HEK293 (cell line): ENCODE measurements at regions not wholly inside any gene's neighbourhood (a gene's known extent, or its start where the extent isn't known, plus 50 kb on each side); places are given as distances from the start of the nearest gene placed in this dataset.

Experiments
- CTCF ChIA-PET: fragments of 350-600 bp; formaldehyde crosslinking; extraction: SDS; loops from one replicate; lab custom pipeline; 2021; ENCODE audit warnings: antibody characterized with exemption; lab: Yijun Ruan, JAX
- POLR2A ChIA-PET: fragments of 300-600 bp; formaldehyde crosslinking; extraction: SDS; loops from one replicate; lab custom pipeline; 2020; ENCODE audit warnings: antibody characterized with exemption, inconsistent platforms; lab: Yijun Ruan, JAX
- H3K27ac ChIP-seq: fragments of 200-500 bp; sonication (Bioruptor generic); 2 replicates; pipeline ENCODE4 v1.5.1; 2014; ENCODE audit warnings: low read depth, low read length, control low read depth, inconsistent platforms; ENCODE audit errors: extremely low read depth
- H3K36me3 ChIP-seq, 2 experiments: fragments of 200-500 bp in 1 of 2; sonication (Bioruptor generic) in 1 of 2; 1 replicate in 1 of 2; 2 replicates in 1 of 2; pipeline ENCODE4 v1.5.1; 2014 to 2017; ENCODE audit warnings: inconsistent platforms in 2 of 2, low read length in 2 of 2; ENCODE audit not compliant: control insufficient read depth in 2 of 2, insufficient read depth in 1 of 2
- H3K4me1 ChIP-seq: fragments of 200-500 bp; sonication (Bioruptor generic); 2 replicates; pipeline ENCODE4 v1.5.1; 2014; ENCODE audit warnings: mild to moderate bottlenecking, low read length, inconsistent platforms; ENCODE audit not compliant: control insufficient read depth, insufficient read depth
- H3K4me3 ChIP-seq: 2 replicates; pipeline ENCODE4 v1.5.1; 2011; ENCODE audit warnings: low read depth, mild to moderate bottlenecking, control low read depth, low read length, moderate library complexity
- H3K9me3 ChIP-seq: fragments of 200-500 bp; sonication (Bioruptor generic); 2 replicates; pipeline ENCODE4 v1.5.1; 2014; ENCODE audit warnings: low read depth, low read length, inconsistent platforms; ENCODE audit not compliant: control insufficient read depth, insufficient read depth
- BCL11B ChIP-seq: fragments of 450-650 bp; formaldehyde crosslinking; IDR thresholded peaks from 2 replicates; pipeline ENCODE4 v1.5.1; 2016; ENCODE audit warnings: low read depth, missing biosample characterization, missing genetic modification characterization
- FEZF1 ChIP-seq: fragments of 450-650 bp; formaldehyde crosslinking; IDR thresholded peaks from 2 replicates; pipeline ENCODE4 v1.5.1; 2016; ENCODE audit warnings: missing biosample characterization, missing genetic modification characterization
- GLIS2 ChIP-seq: fragments of 450-650 bp; formaldehyde crosslinking; IDR thresholded peaks from 2 replicates; pipeline ENCODE4 v1.5.1; 2016; ENCODE audit warnings: missing biosample characterization, missing genetic modification characterization
- HOXD13 ChIP-seq: sonication (generic); formaldehyde crosslinking; IDR thresholded peaks from 2 replicates; pipeline ENCODE4 v1.8.0; 2022; ENCODE audit warnings: missing genetic modification reagents, borderline replicate concordance
- KLF1 ChIP-seq: fragments of 450-650 bp; formaldehyde crosslinking; IDR thresholded peaks from 2 replicates; pipeline ENCODE4 v1.5.1; 2016; ENCODE audit warnings: missing biosample characterization, missing genetic modification characterization
- KLF17 ChIP-seq: fragments of 450-650 bp; formaldehyde crosslinking; IDR thresholded peaks from 2 replicates; pipeline ENCODE4 v1.5.1; 2016; ENCODE audit warnings: missing biosample characterization, missing genetic modification characterization
- KLF7 ChIP-seq: fragments of 450-650 bp; formaldehyde crosslinking; IDR thresholded peaks from 2 replicates; pipeline ENCODE4 v1.5.1; 2016; ENCODE audit warnings: missing biosample characterization, missing genetic modification characterization, borderline replicate concordance
- MYNN ChIP-seq: fragments of 450-650 bp; formaldehyde crosslinking; IDR thresholded peaks from 2 replicates; pipeline ENCODE4 v1.5.1; 2016; ENCODE audit warnings: missing biosample characterization, missing genetic modification characterization, borderline replicate concordance
- PRDM4 ChIP-seq: fragments of 450-650 bp; formaldehyde crosslinking; IDR thresholded peaks from 2 replicates; pipeline ENCODE4 v1.5.1; 2017; ENCODE audit warnings: missing biosample characterization, missing genetic modification characterization
- SETDB1 ChIP-seq: IDR thresholded peaks from one replicate; pipeline ENCODE4 v1.6.1; 2017; ENCODE audit warnings: mild to moderate bottlenecking, low read length, moderate library complexity, mixed read lengths; ENCODE audit not compliant: insufficient read length
- SP7 ChIP-seq: fragments of 450-650 bp; formaldehyde crosslinking; IDR thresholded peaks from 2 replicates; pipeline ENCODE4 v1.5.1; 2016; ENCODE audit warnings: missing biosample characterization, missing genetic modification characterization
- ZNF121 ChIP-seq: fragments of 450-650 bp; formaldehyde crosslinking; IDR thresholded peaks from 2 replicates; pipeline ENCODE4 v1.5.1; 2016; ENCODE audit warnings: missing biosample characterization, missing genetic modification characterization
- ZNF146 ChIP-seq: fragments of 450-650 bp; formaldehyde crosslinking; IDR thresholded peaks from 2 replicates; pipeline ENCODE4 v1.5.1; 2016; ENCODE audit warnings: missing biosample characterization, missing genetic modification characterization
- ZNF16 ChIP-seq: fragments of 450-650 bp; formaldehyde crosslinking; IDR thresholded peaks from 2 replicates; pipeline ENCODE4 v1.5.1; 2016; ENCODE audit warnings: low read depth, missing biosample characterization, missing genetic modification characterization
- ZNF18 ChIP-seq: fragments of 450-650 bp; formaldehyde crosslinking; IDR thresholded peaks from 2 replicates; pipeline ENCODE4 v1.5.1; 2016; ENCODE audit warnings: missing biosample characterization, missing genetic modification characterization
- ZNF221 ChIP-seq: fragments of 450-650 bp; formaldehyde crosslinking; IDR thresholded peaks from 2 replicates; pipeline ENCODE4 v1.5.1; 2017; ENCODE audit warnings: missing biosample characterization, missing genetic modification characterization, borderline replicate concordance
- ZNF239 ChIP-seq: fragments of 450-650 bp; formaldehyde crosslinking; IDR thresholded peaks from 2 replicates; pipeline ENCODE4 v1.5.1; 2016; ENCODE audit warnings: missing biosample characterization, missing genetic modification characterization
- ZNF24 ChIP-seq: fragments of 450-650 bp; formaldehyde crosslinking; IDR thresholded peaks from 2 replicates; pipeline ENCODE4 v1.5.1; 2016; ENCODE audit warnings: missing biosample characterization, missing genetic modification characterization
- ZNF324 ChIP-seq: fragments of 450-650 bp; formaldehyde crosslinking; IDR thresholded peaks from 2 replicates; pipeline ENCODE4 v1.5.1; 2016; ENCODE audit warnings: missing biosample characterization, missing genetic modification characterization
- ZNF335 ChIP-seq: fragments of 450-650 bp; formaldehyde crosslinking; conservative IDR thresholded peaks from 2 replicates; pipeline ENCODE4 v1.5.1; 2016; ENCODE audit warnings: missing biosample characterization, missing genetic modification characterization
- ZNF341 ChIP-seq: fragments of 450-650 bp; formaldehyde crosslinking; IDR thresholded peaks from 2 replicates; pipeline ENCODE4; 2016; ENCODE audit warnings: low read depth, missing biosample characterization, missing genetic modification characterization
- ZNF354C ChIP-seq: fragments of 450-650 bp; formaldehyde crosslinking; IDR thresholded peaks from 2 replicates; pipeline ENCODE4 v1.5.1; 2016; ENCODE audit warnings: missing biosample characterization, missing genetic modification characterization, low read depth, borderline replicate concordance
- ZNF404 ChIP-seq: fragments of 450-650 bp; formaldehyde crosslinking; IDR thresholded peaks from 2 replicates; pipeline ENCODE4 v1.5.1; 2017; ENCODE audit warnings: missing biosample characterization, missing genetic modification characterization
- ZNF473 ChIP-seq: fragments of 450-650 bp; formaldehyde crosslinking; IDR thresholded peaks from 2 replicates; pipeline ENCODE4 v1.5.1; 2017; ENCODE audit warnings: missing biosample characterization, missing genetic modification characterization
- ZNF513 ChIP-seq: fragments of 450-650 bp; IDR thresholded peaks from 2 replicates; pipeline ENCODE4 v1.5.1; 2018; ENCODE audit warnings: missing biosample characterization, missing genetic modification characterization
- ZNF664 ChIP-seq: fragments of 450-650 bp; formaldehyde crosslinking; IDR thresholded peaks from 2 replicates; pipeline ENCODE4 v1.5.1; 2016; ENCODE audit warnings: missing biosample characterization, missing genetic modification characterization
- ZNF704 ChIP-seq: fragments of 450-650 bp; formaldehyde crosslinking; IDR thresholded peaks from 2 replicates; pipeline ENCODE4 v1.5.1; 2016; ENCODE audit warnings: missing biosample characterization, missing genetic modification characterization
- ZNF777 ChIP-seq: fragments of 450-650 bp; formaldehyde crosslinking; IDR thresholded peaks from 2 replicates; pipeline ENCODE4 v1.5.1; 2017; ENCODE audit warnings: missing biosample characterization, missing genetic modification characterization, borderline replicate concordance

- H3K9me3 ChIP-seq = no peaks in the 10 kb centered on the region
- H3K36me3 ChIP-seq = no peaks in the 10 kb centered on the region
- H3K4me3 ChIP-seq = no peak overlapping the region
- H3K27ac ChIP-seq = no peak overlapping the region
- H3K4me1 ChIP-seq = no peaks in the 10 kb centered on the region
- CTCF ChIA-PET = no interaction called here
- POLR2A ChIA-PET = no interaction called here
- no peak for TF ChIP-seq ZNF16 (tag by site-specific recombination)
- no peak for TF ChIP-seq ZNF777
- no peak for TF ChIP-seq ZNF146 (tag by site-specific recombination)
- no peak for TF ChIP-seq KLF17 (tag by site-specific recombination)
- no peak for TF ChIP-seq SP7
- TF ChIP-seq PRDM4 (tag by site-specific recombination) = no peak
- TF ChIP-seq ZNF335 (tag by site-specific recombination) = no peak
- no peak for TF ChIP-seq ZNF704
- no peak for TF ChIP-seq ZNF324 (tag by site-specific recombination)
- TF ChIP-seq ZNF664 = no peak
- TF ChIP-seq, all 188 proteins: peak for 0
Observed at GRCh38 chr10:10259013-10259412, 758.7 kb upstream of the CELF2 start.

GRCh38 chr10:10270126-10271050 lies 747.3 kb upstream of the CELF2 start:
- Histone ChIP-seq H3K4me1 (no peaks in the 10 kb centered on the region), H3K27ac (no peak overlapping the region), H3K9me3 (no peaks in the 10 kb centered on the region), H3K36me3 (no peaks in the 10 kb centered on the region), H3K4me3 (no peak overlapping the region)
- TF ChIP-seq ZNF513 (no peak), ZNF404 (tag by site-specific recombination) (no peak), ZNF354C (tag by site-specific recombination) (no peak), KLF7 (tag by site-specific recombination) (no peak), ZNF221 (tag by site-specific recombination) (no peak), ZNF24 (tag by site-specific recombination) (no peak), KLF1 (no peak), ZNF473 (no peak), BCL11B (no peak), ZNF18 (tag by site-specific recombination) (no peak), ZNF121 (tag by site-specific recombination) (no peak), SP7 (no peak), ZNF341 (tag by site-specific recombination) (no peak), MYNN (tag by site-specific recombination) (no peak), GLIS2 (no peak), SETDB1 (no peak), ZNF239 (tag by site-specific recombination) (no peak), FEZF1 (tag by site-specific recombination) (no peak), HOXD13 (CRISPR knock-in tag) (no peak)
- ChIA-PET POLR2A (no interaction called here), CTCF (no interaction called here)
